GM12878 (cell line): ENCODE measurements at regions not wholly inside any gene's neighbourhood (a gene's known extent, or its start where the extent isn't known, plus 50 kb on each side); places are given as distances from the start of the nearest gene placed in this dataset.

Experiments
- BMI1 ChIP-seq: fragments of 450-650 bp; IDR thresholded peaks from 2 replicates; pipeline ENCODE4 v1.6.1; 2016; ENCODE audit warnings: mild to moderate bottlenecking, moderate library complexity, borderline replicate concordance
- CTCF ChIP-seq, 3 experiments: IDR thresholded peaks in 2 of 3; conservative IDR thresholded peaks in 1 of 3; 2 replicates each; pipeline ENCODE4 v1.5.1; 2011; ENCODE audit warnings: low read depth in 3 of 3, low read length in 3 of 3, mild to moderate bottlenecking in 3 of 3, control low read depth in 2 of 3, moderate library complexity in 2 of 3, inconsistent platforms in 1 of 3, mixed read lengths in 1 of 3; ENCODE audit not compliant: control insufficient read depth in 2 of 3, insufficient read depth in 1 of 3; ENCODE audit errors: extremely low read depth in 1 of 3
- EZH2 ChIP-seq: IDR thresholded peaks from 2 replicates; pipeline ENCODE4 v1.6.1; 2012; ENCODE audit warnings: low read depth, mild to moderate bottlenecking, control low read depth, inconsistent platforms, low read length, borderline replicate concordance; ENCODE audit not compliant: control insufficient read depth
- FOXK2 ChIP-seq: fragments of 450-650 bp; IDR thresholded peaks from 2 replicates; pipeline ENCODE4 v1.6.1; 2017; ENCODE audit warnings: mild to moderate bottlenecking, moderate library complexity
- HCFC1 ChIP-seq: fragments of 150-350 bp; IDR thresholded peaks from 2 replicates; pipeline ENCODE4 v1.6.1; 2014; ENCODE audit warnings: low read length
- HDAC2 ChIP-seq: fragments of 200-600 bp; sonication (generic); IDR thresholded peaks from 2 replicates; pipeline ENCODE4 v1.6.1; 2017
- MAX ChIP-seq: IDR thresholded peaks from 2 replicates; pipeline ENCODE4 v1.6.1; 2012; ENCODE audit warnings: low read depth, low read length, improper control_type of control experiment
- NFYB ChIP-seq: IDR thresholded peaks from 2 replicates; pipeline ENCODE4 v1.6.1; 2011; ENCODE audit warnings: low read depth, mild to moderate bottlenecking, low read length, improper control_type of control experiment, moderate library complexity; ENCODE audit not compliant: insufficient read depth
- PBX3 ChIP-seq: IDR thresholded peaks from 2 replicates; pipeline ENCODE4 v1.6.1; 2011; ENCODE audit warnings: mild to moderate bottlenecking, low read depth, low read length, moderate library complexity; ENCODE audit not compliant: insufficient replicate concordance
- REST ChIP-seq: IDR thresholded peaks from 2 replicates; pipeline ENCODE4 v1.6.1; 2012; ENCODE audit warnings: mild to moderate bottlenecking, low read depth, low read length
- TCF12 ChIP-seq: IDR thresholded peaks from 2 replicates; pipeline ENCODE4 v1.6.1; 2011; ENCODE audit warnings: low read depth, mild to moderate bottlenecking, low read length
- ZBTB11 ChIP-seq: fragments of 450-650 bp; formaldehyde crosslinking; IDR thresholded peaks from 2 replicates; pipeline ENCODE4 v1.5.0; 2022; ENCODE audit warnings: mild to moderate bottlenecking, missing genetic modification characterization

- TF ChIP-seq HDAC2 (no peak), ZBTB11 (no peak), BMI1 (no peak), CTCF (IDR thresholded peaks at IDR 0.05 in 2 of 3, conservative IDR thresholded peaks at IDR 0.05 in 1 of 3; ENCODE audit: control insufficient read depth in 2 of 3, extremely low read depth in 1 of 3, insufficient read depth in 1 of 3, low read depth in 3 of 3, low read length in 3 of 3) (no peak), EZH2 (no peak), FOXK2 (no peak), PBX3 (no peak), NFYB (no peak), TCF12 (no peak), REST (no peak), HCFC1 (no peak), MAX (no peak)
Measured at GRCh38 chr1:239647964-239648632, 261.7 kb downstream of the CHRM3 start.
